HG03045 (cell line): ENCODE measurements at regions not wholly inside any gene's neighbourhood (a gene's known extent, or its start where the extent isn't known, plus 50 kb on each side); places are given as distances from the start of the nearest gene placed in this dataset.
"Not testable (repeated sequence)": the region's sequence is repeated elsewhere in the genome, so short reads cannot be mapped to it uniquely, and the experiment has no call there.

Source experiments
- ATAC-seq: cut with Tn5 transposase; IDR thresholded peaks from one replicate; pipeline ENCODE4 v1.9.1; 2021; ENCODE audit warnings: mild to moderate bottlenecking, moderate library complexity; ENCODE audit not compliant: unreplicated experiment

DNA sequence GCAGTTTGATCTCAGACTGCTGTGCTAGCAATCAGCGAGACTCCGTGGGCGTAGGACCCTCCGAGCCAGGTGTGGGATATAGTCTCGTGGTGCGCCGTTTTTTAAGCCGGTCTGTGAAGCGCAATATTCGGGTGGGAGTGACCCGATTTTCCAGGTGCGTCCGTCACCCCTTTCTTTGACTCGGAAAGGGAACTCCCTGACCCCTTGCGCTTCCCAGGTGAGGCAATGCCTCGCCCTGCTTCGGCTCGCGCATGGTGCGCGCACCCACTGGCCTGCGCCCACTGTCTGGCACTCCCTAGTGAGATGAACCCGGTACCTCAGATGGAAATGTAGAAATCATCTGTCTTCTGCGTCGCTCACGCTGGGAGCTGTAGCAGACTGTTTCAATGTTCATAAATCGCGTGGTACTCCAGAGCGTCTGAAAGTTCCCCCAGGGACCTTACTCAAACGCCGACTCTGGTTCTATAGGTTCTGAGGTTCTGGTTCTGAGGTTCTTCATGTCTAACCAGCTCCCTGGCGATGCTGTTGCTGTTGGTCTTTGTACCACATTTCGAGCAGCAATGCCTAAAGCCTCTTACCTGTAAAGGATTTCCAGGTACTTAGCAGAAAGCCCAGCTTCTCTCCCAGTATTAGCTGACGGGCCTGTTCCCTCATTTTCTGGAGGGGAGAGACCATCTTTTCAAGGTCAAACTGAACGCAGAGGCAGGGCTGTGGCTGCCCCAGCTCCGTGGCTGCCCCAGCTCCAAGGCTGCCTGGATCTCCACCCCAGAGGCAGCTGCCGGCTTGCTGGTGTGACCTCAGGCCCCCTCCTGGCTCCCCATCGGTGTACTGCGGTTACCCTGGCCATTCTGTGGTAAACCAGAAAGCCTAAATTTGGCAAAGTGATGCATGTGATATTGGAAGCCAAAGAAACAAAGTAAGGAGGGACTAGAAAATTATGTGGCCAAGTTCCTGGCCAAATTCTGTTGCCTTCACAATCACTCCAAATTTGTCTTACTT is 207.9 kb downstream of the RAB11FIP2 start:
- not testable (repeated sequence) for ATAC-seq

- not testable (repeated sequence) for ATAC-seq
These were observed 190.3 kb downstream of the RAB11FIP2 start for GRCh38 chr10:117856426-117856825.

DNA sequence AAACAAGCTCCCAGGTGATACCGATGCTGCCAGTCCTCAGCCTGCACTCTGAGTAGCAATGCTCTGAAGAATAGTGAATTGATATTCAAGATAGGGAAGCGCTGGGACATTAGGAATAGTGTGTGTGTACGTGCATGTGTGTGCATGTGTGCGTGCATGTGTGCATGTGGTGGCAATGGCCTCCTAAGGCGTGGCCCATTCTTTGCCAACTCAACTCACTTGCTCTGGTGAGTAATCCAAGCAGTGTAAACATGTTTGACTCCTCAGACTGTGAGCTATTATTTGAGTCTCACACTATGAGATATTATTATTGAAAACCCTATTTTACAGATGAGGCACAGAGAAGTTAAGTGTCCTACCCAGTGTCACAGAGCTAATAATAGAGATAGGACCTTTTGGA is 186.6 kb downstream of the RAB11FIP2 start:
- no peak for ATAC-seq

DNA sequence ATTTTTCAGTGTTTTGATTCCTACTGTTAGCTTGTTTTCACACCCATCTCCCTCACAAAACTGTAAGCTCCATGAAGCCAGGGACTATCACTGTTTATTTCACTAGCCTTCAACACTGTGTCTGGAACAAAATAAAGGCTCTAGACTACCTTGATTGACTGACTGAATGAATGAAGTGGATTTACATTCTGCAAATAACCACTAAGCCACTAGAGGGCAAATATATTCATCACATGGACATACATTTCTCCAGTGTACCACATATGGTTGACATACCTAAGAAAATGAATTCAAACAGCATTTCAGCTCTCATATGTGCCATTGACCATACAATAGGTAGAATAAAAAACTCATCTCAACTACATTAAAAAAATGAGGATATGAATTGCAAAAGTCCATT is 185.9 kb downstream of the RAB11FIP2 start:
- no peak for ATAC-seq

DNA sequence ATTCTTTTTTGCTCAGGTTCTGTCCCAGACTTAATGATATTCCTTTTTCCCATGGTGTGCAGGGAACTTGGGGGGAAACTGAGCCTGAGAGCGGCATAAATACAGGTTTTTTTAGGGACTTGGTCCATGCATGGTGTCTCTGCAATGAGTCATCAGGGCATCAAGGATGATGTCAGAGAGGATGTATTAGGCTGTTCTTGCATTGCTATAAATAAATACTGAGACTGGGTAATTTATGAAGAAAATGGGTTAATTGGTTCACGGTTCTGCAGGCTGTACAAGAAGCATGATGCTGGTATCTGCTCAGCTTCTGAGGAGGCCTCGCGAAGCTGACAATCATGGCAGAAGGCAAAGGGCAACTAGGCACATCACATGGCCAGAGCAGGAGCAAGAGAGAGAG is 185.4 kb downstream of the RAB11FIP2 start:
- ATAC-seq = no peak

GRCh38 chr10:117863771-117864170 is 183.0 kb downstream of the RAB11FIP2 start:
- no peak for ATAC-seq

- ATAC-seq = no peak
These were observed 180.8 kb downstream of the RAB11FIP2 start for GRCh38 chr10:117865945-117866344.

GRCh38 chr10:117868151-117868550 is 178.6 kb downstream of the RAB11FIP2 start:
- no peak for ATAC-seq

- no peak for ATAC-seq
These were observed 170.9 kb downstream of the RAB11FIP2 start for GRCh38 chr10:117875793-117876192.

DNA sequence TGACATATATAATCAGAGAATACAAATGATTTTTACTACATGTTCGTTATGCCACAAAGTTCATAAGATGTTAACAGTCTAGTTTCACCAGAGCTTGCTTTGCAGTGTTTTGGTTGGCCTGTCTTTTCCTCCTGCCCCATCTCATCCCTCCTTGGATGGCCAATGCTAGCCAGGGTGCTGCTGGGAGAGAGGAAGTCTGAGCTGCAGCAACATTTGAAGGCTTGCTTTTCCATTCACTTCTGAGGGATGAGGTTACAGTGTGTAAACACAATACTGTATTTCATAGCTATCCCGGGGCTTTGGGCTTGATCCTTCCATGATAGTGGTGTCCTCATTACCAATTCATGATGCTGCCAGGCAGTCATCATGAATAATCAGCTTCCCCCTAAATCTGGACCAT is 170.5 kb downstream of the RAB11FIP2 start:
- ATAC-seq = no peak

DNA sequence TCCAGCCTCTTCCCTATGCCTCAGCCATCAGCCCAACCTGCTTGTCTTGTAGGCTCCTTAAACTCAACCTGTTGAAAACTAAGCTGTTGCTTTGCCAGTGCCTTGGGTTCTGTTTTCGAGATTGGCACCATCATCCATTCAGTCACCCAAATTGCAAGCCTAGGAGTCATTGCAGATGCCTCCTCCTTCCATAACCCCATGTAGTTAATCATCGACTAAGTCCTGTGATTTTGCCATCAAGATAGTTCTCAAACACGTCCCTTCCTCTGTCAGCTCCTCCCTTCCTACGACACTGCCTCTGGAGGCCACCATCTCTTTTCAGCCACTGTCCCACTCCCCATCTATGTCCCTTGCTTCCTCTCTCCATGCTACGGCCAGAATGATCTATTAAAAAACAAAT is 168.1 kb downstream of the RAB11FIP2 start:
- ATAC-seq = no peak

- ATAC-seq = no peak
These were observed 162.6 kb downstream of the RAB11FIP2 start for GRCh38 chr10:117884093-117884492.

DNA sequence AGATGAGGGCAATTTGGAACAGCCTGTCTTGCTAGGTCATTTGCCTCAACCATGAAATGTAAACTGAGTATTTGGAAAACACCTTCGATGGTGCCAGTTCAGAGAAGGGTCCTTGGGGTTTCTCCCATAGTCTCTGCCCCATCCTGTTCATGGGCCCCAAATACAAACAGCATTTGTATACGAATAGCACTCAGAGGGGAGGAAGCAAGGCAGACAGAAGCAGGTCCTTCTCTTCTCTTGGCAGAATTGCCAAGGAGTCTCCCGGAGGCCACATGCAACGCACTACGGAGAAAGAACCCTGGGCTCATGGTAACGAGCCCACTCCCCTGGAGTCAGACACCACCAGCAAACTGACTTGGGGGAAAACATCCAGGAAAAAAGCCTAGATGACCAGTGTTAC is 162.1 kb downstream of the RAB11FIP2 start:
- no peak for ATAC-seq

DNA sequence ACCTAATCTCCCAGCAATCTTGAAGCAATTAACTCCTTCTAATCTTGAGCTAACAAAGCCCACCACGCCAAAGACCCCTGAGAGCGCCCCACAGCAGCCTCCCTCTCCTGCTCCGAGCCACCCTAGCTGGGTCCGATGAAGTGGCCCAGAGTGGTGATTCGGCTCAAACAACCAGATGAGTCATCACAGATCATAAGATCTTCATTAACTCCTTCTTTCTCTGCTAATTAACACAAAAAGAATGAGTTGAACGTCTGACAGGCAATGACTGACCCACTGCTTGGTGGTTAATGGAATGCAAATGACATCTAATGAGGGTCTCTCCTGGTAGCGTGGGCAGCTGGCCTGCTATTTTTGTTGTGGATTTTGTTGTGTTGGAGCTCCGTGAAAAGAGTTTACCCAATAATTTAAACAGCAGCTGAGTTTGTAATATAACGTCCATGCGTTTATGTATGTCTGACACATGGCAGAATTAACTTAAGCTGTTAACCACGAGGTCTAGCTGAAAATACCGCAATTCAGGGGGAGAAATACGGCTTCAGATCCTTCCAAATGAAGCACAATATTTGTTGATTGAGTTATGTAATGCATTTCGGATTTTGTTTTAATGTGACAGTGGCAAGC is 161.4 kb downstream of the RAB11FIP2 start:
- no peak for ATAC-seq

DNA sequence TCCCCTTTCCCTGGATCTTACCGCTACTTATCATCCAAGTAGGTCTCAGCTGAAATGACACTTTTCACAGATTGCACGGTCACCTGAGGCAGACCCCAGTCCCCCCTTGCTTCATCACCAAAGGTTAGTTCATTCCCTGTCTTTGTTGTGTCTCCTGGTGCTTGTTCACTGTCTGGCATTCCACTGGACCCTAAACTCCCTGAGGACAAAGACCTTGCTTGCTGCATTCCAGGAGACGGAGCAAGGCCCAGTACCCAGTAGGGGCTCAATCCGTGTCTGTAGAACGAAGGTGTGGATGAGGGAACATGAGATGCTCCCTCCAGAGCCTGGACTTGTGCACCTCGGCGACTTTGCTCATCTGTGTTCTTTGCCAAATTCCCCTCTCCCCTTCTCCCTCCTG is 160.0 kb downstream of the RAB11FIP2 start:
- no peak for ATAC-seq

DNA sequence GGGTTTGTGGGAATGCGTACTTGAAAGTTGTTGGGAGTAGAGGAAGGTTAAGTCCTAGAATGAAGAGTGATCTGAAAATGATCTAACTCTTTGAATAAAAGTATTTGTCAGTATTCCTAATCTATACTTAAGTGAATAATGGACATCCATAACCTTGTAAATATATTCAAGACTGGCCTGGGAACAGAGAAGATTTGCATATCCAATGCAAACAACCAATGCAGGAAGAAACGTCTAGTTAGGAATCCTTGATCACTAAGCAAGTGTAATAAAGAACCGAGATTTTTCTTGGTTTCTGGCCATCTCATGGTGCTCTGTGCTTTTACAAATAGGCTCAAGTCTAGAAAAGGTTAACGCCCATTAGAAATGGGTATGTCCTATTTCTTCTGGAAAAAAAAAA is 157.1 kb downstream of the RAB11FIP2 start:
- ATAC-seq = no peak

GRCh38 chr10:117892681-117893220 is 154.0 kb downstream of the RAB11FIP2 start:
- no peak for ATAC-seq

DNA sequence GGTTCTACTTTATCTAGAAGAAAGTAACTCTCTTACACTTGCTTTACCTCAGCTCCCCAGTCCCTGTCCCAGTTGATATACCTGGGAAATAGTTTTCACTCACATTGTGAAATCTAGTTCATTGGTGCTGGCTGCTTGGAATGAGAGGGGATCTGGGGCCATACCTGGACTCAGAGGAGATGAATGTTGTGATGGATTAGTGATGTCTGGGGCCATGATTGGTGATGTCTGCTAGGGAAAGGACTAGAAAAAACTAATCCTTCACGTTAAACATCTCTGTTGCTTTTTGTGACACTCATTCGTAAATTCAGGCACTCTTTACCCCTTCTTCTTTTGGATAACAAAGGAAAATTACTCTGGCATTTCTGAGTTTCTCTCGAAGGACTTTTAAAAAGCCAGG is 152.4 kb downstream of the RAB11FIP2 start:
- ATAC-seq = no peak

GRCh38 chr10:117896517-117896916 is 150.2 kb downstream of the RAB11FIP2 start:
- ATAC-seq = no peak

- ATAC-seq = no peak
These were observed 147.5 kb downstream of the RAB11FIP2 start for GRCh38 chr10:117899181-117899683.

- no peak for ATAC-seq
These were observed 146.5 kb downstream of the RAB11FIP2 start for GRCh38 chr10:117900280-117900679.

GRCh38 chr10:117903854-117904253 is 142.9 kb downstream of the RAB11FIP2 start:
- no peak for ATAC-seq
